Calu3 (cell line): ENCODE measurements at regions not wholly inside any gene's neighbourhood (a gene's known extent, or its start where the extent isn't known, plus 50 kb on each side); places are given as distances from the start of the nearest gene placed in this dataset.
"Not testable (repeated sequence)": the region's sequence is repeated elsewhere in the genome, so short reads cannot be mapped to it uniquely, and the experiment has no call there.

Experiments
- BruUV-seq: library from RNA; stranded (reverse); fragments of 400-500 nt; replicated peaks from 2 replicates; lab custom pipeline; 2021; lab: Mats Ljungman, UMichigan
- CTCF ChIA-PET: fragments of 300-600 bp; sonication (Branson Sonifier 250); formaldehyde crosslinking; loops from one replicate; lab custom pipeline; 2022; ENCODE audit warnings: antibody characterized with exemption; lab: Charles Lee
- DNase-seq: peaks from one replicate; pipeline ENCODE4 v3.0.0; 2022
- H3K27ac Mint-ChIP-seq: one replicate; pipeline ENCODE4 v1.8.0; 2022; ENCODE audit warnings: mixed read lengths; ENCODE audit not compliant: unreplicated experiment
- H3K27me3 Mint-ChIP-seq: one replicate; pipeline ENCODE4 v1.8.0; 2022; ENCODE audit warnings: mixed read lengths; ENCODE audit not compliant: unreplicated experiment
- H3K36me3 Mint-ChIP-seq: one replicate; pipeline ENCODE4 v1.8.0; 2022; ENCODE audit warnings: mild to moderate bottlenecking, moderate library complexity, mixed read lengths; ENCODE audit not compliant: insufficient read depth, unreplicated experiment
- H3K4me1 Mint-ChIP-seq: one replicate; pipeline ENCODE4 v1.8.0; 2022; ENCODE audit warnings: mild to moderate bottlenecking, low read depth, mixed read lengths; ENCODE audit not compliant: unreplicated experiment
- H3K4me3 Mint-ChIP-seq: one replicate; pipeline ENCODE4 v1.8.0; 2022; ENCODE audit warnings: mild to moderate bottlenecking, low read depth, moderate library complexity, mixed read lengths; ENCODE audit not compliant: unreplicated experiment
- H3K9me3 Mint-ChIP-seq: one replicate; pipeline ENCODE4 v1.8.0; 2022; ENCODE audit warnings: low read depth, mixed read lengths; ENCODE audit not compliant: unreplicated experiment
- CTCF ChIP-seq: fragments of 200-600 bp; IDR thresholded peaks from one replicate; pipeline ENCODE4 v1.8.0; 2022; ENCODE audit warnings: antibody characterized with exemption; ENCODE audit not compliant: unreplicated experiment
- intact Hi-C: fragments of 100-400 bp; cut with micrococcal nuclease; formaldehyde crosslinking; loops from one replicate; pipeline ENCODE4 v1.10.0; 2022; ENCODE audit not compliant: unreplicated experiment

DNA sequence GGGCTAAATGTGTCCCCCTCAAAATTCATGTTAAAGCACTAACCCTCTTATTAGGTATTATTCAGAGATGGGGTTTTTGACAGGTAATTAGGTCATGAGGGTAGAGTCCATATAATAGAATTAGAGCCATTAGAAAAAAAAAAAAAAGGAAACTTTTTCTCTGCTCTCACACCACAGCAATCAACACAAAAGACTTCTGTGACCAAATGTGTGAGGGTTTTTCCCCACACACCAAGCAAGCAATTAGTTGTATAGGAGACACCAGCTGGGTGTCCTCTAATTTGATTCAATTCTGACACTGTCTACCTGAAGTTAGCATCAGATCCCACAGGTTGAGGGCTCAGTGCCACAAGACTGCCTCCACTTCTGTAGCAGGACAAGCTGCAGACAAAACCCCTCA, 64.6 kb upstream of the GMDS start:
- TF ChIP-seq CTCF = no peak
- DNase-seq = no peak
- H3K36me3 Mint-ChIP-seq = no peaks in the 10 kb centered on the region
- no TSS peak for BruUV-seq
- no peaks in the 10 kb centered on the region for H3K4me1 Mint-ChIP-seq
- CTCF ChIA-PET = interaction anchor here (0.7 kb wide), 1 partner anchor 17 kb away, joined by 4 read pairs; no protein-coding TSS in a partner anchor
- H3K27ac Mint-ChIP-seq = no peak overlapping the region
- H3K27me3 Mint-ChIP-seq = no peaks in the 10 kb centered on the region
- H3K9me3 Mint-ChIP-seq = no peaks in the 10 kb centered on the region
- intact Hi-C loops = no loop called here
- H3K4me3 Mint-ChIP-seq = no peak overlapping the region

GRCh38 chr6:2309122-2309521, 63.7 kb upstream of the GMDS start:
- CTCF ChIA-PET = no interaction called here
- DNase-seq = no peak
- Mint-ChIP-seq H3K27ac (no peak overlapping the region), H3K4me1 (no peaks in the 10 kb centered on the region), H3K9me3 (no peaks in the 10 kb centered on the region), H3K27me3 (no peaks in the 10 kb centered on the region), H3K36me3 (no peaks in the 10 kb centered on the region), H3K4me3 (no peak overlapping the region)
- no TSS peak for BruUV-seq
- intact Hi-C loops = no loop called here
- TF ChIP-seq CTCF = no peak

GRCh38 chr6:2307799-2308198, 62.4 kb upstream of the GMDS start:
- no peak for DNase-seq
- CTCF ChIA-PET = no interaction called here
- H3K4me1 Mint-ChIP-seq = no peaks in the 10 kb centered on the region
- no peak overlapping the region for H3K27ac Mint-ChIP-seq
- H3K4me3 Mint-ChIP-seq = no peak overlapping the region
- intact Hi-C loops = no loop called here
- no TSS peak for BruUV-seq
- H3K9me3 Mint-ChIP-seq = no peaks in the 10 kb centered on the region
- H3K27me3 Mint-ChIP-seq = no peaks in the 10 kb centered on the region
- no peaks in the 10 kb centered on the region for H3K36me3 Mint-ChIP-seq
- no peak for TF ChIP-seq CTCF

DNA sequence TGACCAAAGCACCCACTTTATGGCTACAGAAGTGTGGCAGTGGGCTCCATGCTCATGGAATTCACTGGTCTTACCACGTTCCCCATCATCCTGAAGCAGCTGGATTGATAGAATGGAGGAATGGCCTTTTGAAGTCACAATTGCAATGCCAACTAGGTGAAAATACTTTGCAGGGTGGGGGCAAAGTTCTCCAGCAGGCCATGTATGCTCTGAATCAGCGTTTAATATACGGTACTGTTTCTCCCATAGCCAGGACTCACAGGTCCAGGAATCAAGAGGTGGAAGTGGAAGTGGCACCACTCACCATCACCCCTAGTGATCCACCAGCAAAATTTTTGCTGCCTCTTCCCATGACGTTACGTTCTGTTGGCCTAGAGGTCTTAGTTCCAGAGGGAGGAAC, 60.5 kb upstream of the GMDS start:
- Mint-ChIP-seq H3K27me3 (no peaks in the 10 kb centered on the region), H3K4me3 (no peak overlapping the region), H3K36me3 (peaks cover 4% of the 10 kb centered on the region), H3K27ac (no peak overlapping the region), H3K4me1 (no peaks in the 10 kb centered on the region), H3K9me3 (peaks cover 2% of the 10 kb centered on the region)
- BruUV-seq = no TSS peak
- DNase-seq = no peak
- no peak for TF ChIP-seq CTCF
- intact Hi-C loops = no loop called here
- CTCF ChIA-PET = no interaction called here

GRCh38 chr6:2302482-2302881, 57.1 kb upstream of the GMDS start:
- H3K36me3 Mint-ChIP-seq, H3K9me3 Mint-ChIP-seq, H3K4me3 Mint-ChIP-seq, CTCF ChIA-PET, H3K4me1 Mint-ChIP-seq, H3K27me3 Mint-ChIP-seq, intact Hi-C loops, BruUV-seq, H3K27ac Mint-ChIP-seq, DNase-seq: not testable (repeated sequence)
